Activated CD4-positive, alpha-beta T cell treated with anti-CD3 and anti-CD28 coated beads, Interleukin-2, amount 50 U/mL, for 16 hours (primary cell): ENCODE measurements at regions not wholly inside any gene's neighbourhood (a gene's known extent, or its start where the extent isn't known, plus 50 kb on each side); places are given as distances from the start of the nearest gene placed in this dataset.

Experiments
- DNase-seq: peaks from one replicate; pipeline ENCODE4 v3.0.0-alpha.2; 2020

DNA sequence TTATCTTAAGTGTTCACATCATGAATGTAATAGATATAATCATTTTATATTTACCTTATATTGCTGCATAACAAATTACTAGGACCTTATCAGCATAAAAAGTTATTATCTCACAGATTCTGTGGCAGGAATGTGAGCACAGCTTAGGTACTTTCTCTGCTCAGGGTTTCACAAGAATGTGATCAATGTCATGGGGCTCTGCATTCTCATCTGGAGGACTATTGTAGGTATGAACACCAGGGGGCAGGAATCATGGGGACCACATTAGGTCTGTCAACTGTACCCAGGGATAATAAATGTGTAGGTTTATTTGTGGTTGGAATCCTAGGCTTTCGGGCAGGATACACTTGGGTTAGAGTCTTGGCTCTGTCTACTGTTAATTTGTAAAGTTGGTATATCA is 519.2 kb downstream of the ARAP2 start:
- no peak for DNase-seq

DNA sequence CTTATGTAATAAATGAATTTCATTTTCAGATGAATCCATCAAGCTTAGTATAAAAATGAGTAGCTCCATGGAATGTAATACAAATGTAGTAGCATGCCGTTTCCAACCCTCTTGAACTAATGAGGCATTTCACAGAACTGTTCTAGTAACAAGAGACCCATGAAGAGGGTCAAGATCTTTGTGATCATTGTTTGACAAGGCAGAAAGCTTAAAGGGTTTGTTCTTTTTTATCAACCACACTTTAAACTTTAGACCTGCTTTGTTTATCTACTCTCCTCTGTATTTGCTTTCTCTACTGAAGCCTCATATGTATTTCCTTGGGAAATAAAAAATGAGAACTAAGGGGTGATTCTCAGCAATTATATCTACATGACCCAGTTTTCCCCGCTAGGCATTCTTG is 513.9 kb downstream of the ARAP2 start:
- no peak for DNase-seq

DNA sequence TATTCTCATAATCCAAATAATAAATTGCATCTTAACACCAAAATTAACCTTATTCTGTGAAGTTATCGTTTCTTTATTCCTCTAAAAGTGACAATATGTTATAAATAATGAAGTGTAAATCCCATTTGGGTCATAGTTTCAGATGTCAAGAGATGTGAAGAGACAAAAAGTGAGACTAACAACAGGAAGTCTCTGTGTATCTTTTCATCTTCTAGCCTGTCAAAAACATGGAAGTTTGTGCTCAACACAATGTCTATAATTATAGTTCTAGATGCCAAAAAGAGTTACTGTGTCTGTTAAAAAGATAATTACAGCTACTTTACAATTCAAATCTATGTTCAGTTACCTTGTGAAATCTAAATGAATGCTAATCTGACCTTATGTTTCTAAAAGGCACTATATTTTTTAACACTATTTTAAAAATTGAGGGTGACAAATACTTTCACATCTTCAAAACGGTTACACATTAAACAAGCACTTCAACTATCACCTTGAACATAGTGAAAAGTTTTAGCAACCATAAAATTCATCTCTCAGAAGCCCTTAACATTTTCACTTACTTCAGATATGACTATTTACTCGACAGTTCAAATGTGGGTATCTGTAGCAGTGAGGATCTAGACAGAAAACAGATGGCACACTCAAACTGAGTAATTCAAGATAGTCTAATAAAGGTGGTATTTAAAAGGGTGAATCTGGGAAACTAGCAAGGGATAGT is 509.8 kb downstream of the ARAP2 start:
- DNase-seq = no peak

DNA sequence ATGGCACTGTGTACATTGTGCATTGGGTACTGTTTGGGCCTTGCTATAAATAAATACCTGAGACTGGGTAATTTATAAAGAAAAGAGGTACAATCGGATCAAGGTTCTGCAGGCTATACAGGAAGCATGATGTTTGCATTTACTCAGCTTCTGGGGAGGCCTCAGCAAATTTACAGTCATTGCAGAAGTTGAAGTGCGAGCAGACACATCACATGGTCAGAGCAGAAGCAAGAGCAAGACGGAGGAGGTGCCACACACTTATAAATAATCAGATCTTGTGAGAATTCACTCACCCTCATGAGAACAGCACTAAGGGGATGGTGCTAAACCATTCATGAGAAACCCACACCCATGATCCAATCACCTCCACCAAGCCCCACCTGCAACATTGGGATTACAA is 505.0 kb downstream of the ARAP2 start:
- no peak for DNase-seq

DNA sequence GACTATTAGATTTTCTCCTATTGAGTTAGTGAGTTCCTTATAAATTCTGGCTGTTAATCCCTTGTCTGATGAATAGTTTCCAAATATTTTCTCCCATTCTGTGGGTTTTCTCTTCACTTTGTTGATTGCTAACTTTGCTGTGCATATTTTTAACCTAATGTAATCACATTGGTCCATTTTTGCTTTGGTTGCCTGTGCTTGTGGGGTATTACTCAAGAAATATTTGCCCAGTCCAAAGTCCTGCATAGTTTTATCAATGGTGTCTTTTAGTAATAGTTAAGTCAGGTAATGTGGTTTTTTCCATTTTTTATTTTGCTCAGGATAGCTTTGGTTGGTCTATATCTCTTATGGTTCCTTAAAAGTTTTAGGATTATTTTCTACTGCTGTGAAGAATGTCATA is 490.3 kb downstream of the ARAP2 start:
- DNase-seq = no peak

DNA sequence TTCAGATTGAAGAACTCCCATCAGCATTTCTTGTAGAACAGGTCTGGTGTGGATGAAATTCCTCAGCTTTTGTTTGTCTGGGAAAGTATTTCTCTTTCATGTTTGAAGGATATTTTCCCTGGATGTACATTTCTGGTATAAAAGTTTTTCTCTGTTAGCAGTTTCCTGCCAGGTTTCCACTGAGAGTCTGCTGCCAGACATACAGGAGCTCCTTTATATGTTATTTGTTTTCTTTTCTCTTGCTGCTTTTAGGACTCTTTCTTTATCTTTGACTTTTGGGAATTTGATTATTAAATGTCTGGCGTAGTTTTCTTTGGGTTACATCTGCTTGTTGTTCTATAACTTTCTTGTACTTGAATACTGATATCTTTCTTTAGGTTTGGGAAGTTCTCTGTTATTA is 486.5 kb downstream of the ARAP2 start:
- DNase-seq = no peak

DNA sequence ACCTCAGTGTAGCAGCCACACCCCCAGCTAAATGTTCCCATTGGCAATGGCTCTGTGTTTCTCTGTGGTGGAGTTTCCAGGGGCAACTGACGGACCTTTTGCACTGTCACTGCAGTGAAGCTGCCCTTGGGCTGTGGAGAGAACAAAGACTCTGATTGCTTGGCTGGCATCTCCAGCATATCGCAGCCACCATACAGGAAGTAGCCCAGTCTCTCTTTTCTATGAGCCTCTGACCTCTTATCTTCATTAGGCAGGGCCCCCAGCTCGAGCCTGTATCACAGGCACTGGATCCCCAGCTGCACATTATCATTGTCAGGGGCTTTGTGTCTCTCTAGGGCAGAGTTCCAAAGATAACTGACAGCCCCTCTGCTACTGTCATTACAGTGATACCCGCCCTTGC is 483.5 kb downstream of the ARAP2 start:
- no peak for DNase-seq

DNA sequence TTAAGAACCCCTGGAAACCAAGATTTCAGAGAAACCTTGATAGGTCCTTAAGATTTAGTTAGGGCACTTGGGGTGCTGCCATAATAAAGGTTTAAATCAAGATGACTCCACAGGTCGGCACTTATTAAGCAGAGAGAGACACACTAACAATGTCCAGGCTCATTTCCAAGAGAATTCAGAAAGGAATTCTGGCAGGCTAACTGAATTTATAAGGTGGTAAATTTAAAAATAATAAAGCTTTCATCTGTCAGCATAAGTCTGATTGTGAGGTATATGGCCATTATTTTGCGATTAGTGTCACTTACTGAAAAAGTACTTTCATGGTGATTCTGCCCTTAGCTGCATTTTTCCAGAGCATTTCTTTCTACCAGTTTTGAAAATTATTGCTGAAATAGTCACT is 472.7 kb downstream of the ARAP2 start:
- DNase-seq = no peak

DNA sequence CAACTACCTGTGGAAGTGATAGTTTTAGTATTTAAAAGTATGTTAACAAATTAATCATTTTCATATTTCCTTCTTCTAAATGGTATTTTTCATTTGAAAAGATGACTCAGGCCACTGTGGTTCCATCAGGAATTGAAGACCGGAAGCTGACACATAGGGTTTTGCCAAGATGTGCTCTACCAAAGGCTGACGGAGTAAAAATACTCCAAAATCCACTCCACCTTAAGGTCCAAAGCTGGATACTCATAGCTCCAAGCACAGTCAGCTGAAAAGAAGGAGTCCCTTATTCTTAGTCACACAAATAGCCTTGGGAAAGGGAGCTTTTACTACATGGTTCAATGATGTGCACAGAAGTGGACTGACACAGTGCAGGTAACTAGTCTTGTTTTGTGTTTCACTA is 472.0 kb downstream of the ARAP2 start:
- DNase-seq = no peak

DNA sequence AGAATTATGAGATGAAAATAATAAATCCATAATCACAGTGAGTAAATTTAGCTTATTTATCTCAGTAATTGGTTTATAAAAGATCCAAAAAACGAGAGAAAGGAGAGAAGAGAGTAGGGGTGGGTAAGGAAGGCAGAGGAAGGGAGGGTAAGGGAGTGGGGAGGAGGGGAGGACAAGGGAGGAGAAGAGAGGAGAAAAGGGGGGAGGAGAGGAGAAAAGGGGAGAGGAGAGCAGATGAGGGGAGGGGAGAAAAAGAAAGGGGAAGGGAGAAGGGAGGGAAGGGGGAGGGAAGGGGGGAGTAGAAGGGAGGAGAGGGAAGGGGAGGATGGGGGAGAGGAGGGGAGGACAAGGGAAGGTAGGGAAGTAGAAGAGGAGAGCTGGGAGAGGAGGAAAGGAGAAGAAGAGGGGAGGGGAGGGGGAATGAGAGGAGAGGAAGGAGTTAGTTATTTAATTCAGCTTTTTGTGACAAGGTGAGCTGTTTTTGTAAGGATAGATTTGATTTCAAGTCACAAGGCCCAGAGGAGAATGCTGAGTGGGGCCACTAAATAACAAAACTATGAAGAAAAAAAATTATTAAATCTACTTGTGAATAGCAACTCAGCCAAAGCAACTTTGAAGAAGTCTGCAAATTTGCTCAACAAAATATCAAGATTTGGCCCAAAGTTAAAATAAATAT is 454.3 kb downstream of the ARAP2 start:
- DNase-seq = no peak

DNA sequence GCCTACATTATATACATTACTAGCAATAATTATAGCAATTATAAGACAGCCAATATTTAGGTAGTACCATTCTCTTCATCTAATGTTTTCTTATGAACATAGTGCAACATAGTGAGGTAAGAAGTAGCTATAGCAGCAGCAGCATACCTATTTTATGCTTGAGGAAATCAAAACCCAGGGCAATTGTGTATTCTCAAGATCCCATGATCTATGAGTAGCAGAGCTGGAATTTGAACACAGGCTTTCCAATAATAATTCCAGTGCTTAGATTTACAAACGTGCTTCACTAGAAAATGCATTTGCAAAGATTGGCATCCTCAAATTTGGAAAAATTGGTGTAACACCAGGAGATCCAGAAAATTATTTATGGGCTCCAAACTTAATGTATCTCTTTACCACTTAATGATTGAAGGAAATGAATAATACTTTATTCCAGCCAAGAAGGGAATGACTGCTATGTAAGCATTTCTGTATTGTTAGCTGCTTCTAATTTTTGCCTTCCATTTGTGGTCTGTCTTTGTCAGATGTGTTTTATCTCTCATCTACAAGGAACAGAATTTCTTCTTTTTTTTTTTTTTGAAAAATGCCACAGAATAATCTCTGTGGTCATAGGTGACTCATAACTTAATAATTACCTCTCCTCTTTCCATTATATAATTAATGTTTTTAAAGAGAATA is 451.1 kb downstream of the ARAP2 start:
- no peak for DNase-seq

DNA sequence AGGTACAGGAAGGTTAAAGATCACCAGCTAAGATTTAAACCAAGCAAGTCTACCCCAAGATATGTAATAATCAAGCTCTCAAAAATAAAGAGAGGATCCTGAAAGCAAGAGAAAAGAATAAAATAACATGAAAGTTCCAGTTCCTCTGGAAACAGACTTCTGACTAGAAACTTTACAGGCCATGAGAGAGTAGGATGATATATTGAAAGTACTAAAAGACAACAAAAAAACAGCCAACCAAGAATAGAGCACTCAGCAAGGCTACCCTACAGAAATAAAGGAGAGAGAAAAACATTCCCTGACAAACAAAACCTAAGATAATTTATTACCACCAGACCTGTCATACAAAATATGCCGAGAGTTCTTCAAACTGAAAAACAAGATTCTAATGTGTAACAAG is 450.5 kb downstream of the ARAP2 start:
- no peak for DNase-seq

DNA sequence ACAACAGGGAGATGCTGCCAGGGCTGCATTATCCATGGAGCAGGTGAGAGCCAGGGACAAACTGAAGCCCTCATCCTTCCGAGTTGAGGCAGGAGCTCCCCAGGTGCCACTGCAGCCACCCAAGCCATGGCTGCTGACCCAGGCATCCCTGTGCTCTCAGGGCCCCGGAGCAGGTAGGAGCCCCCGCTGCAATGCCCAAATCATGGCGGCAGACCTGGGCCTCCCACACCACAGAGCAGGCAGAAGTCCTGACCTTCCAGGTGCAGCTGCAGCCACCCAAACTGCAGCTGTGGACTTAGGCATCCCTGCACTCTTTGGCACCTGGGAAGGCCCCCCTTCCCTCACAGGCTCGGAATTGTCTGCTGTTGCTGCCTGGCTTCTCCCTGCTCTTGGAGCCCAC is 443.6 kb downstream of the ARAP2 start:
- DNase-seq = no peak

DNA sequence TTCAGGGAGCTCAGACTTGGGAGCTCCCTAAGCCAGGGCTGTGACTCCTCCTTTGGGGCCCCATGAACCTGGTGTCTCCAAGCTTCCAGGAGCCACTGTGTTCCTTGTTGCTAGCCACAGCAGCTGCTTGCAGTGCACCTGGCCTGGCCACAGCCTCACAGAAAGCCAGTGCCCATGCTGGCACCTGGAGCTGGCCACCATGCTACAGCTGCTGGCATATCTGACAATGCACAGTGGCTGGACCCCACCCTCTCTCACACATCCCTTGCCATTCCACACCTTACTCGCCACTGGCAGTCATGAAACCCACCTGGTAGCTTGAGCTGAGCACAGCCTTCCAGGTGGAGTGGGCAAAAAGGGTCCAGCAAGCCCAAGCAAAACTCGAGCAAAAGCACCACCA is 441.7 kb downstream of the ARAP2 start:
- DNase-seq = no peak

DNA sequence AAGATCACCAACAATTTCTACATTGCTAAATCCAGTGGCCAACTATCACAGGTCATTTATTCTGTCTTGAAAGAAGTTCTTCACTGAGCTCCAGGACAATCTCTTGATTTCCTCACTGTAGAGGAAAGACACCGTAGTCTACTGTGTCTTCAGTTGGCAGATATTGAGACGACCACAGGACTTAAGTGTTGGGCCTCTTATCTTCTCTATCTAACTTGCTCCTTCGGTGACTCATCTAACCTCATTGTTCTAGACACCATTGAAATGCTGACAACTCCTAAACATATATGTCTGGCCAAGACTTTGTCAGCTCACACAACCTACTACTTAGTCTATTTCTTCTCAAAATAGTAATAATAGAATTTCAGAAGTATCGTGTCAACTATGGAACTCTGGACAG is 425.8 kb downstream of the ARAP2 start:
- no peak for DNase-seq

DNA sequence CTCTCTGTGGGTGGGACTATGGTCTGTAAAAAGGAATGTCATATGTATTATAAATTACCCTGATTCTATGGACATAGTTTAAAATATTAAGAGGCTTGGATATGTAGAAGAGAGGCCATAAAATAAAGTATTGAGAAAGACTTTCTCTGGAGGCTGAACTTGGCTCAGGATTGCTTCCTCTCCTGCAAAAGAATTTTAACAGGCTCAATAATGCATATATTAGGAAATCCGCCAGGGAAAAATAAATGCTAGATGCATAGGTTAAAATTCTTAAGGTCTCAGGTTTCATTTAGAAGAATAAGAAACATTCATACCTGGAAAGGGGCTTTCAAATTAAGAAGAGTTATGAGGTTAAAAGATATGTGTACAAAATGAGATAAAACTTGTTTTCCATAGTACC is 424.3 kb downstream of the ARAP2 start:
- no peak for DNase-seq

DNA sequence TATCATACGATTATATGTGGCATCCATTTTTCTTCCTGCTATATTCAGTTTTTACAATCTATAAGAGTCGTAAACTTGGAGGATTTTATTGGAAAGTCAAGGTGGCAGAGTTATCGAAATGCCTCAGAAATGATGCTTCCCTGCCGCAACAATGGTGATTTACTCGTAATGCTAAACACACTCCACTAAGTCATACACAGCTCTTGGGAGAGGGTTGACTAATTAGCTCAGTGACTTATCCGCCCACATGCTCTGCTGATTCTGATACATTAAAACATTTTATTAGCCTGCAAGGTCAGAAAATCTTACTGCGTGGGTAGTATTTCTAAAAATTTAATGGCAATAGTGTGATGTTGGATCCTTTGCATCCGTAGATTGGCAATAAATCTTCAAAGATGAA is 420.1 kb downstream of the ARAP2 start:
- no peak for DNase-seq

DNA sequence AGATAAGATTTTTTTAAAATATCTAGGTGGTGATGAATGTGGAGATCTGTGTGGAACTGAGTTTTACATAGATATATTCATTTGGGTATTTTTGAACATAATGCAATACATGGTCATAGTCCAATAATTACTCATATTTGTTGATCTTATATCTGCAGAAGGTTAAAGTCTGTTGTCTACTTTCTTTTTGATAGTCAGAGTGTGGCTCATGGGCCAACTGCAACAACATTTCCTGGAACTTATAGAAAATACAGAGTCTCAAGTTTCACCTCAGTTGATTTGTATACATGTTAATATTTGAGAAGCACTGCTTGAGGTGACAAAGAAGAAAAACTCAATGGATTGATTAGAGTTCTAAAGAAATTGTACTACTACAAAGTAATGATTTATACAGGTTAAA is 408.4 kb downstream of the ARAP2 start:
- no peak for DNase-seq

DNA sequence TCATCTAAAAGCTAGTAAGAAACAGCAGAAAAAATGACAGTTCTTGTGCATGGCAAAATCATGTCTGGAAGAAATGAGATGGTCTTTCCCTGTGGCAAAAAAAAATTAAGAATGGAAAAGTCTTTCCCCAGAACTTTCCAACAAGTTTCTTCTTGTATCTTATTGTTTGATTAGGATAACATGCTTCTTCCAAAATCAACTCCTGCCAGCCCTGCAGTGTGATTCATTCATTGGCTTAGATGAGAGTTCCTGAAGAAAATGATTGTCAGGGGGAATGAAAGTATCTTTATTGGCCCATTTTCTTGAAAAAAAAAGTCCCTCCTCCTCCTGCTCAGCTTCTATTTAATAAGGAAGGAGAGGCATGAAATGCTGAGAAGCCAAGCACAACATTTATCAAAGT is 407.7 kb downstream of the ARAP2 start:
- no peak for DNase-seq

DNA sequence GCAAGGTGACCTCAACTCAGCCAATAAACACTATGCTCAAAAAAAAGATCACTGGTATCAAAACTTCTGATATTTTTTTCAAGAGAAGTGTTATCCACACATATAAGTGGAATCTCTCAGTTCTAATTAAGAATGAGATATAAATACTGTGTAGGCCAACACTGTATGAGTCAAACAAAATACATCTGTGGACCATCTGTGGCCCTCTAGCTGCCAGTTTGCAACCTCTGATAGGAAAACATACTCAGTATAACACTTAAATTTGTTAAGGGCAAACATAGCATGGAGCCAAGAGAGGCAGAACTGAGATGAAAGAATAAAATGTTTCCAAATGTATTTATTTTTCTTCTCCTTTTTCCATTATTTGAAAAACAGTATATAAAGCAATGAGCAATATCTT is 377.3 kb downstream of the ARAP2 start:
- DNase-seq = no peak

DNA sequence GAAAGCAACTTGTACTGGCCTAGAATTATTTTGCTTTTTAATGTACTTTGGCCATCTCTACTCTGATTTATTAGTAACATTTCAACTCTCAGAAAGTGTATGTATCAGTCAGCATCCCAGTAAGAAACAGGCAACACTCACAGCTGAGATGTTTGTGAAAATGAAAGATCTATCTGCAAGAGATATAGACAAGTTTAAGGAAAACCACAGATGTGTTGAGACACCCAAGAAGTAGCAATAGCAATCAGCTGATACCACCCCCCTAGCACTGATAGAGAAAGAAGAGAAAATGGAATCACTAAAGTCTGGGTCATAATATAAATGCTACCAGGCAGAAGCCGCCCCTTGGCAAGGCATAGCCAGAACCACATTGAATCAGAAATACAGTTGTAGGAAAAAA is 372.0 kb downstream of the ARAP2 start:
- DNase-seq = no peak

DNA sequence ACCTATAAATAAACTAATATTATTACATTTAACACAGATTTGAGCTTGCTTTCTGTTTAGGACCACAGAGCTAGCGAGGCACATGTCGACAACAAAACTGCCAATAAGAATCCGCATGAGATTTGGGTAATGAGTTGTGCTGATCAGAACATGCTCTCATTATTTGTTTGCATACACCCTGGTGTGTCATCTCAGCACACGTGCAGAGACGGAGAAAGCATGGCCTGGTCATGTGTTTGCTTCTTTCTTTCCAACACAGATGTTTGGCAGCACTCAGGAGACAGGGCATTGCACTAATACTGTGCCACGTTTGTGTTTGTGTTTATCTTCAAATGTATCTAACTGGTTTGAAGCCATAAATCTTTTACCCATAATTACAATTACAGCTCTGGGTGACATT is 364.8 kb downstream of the ARAP2 start:
- no peak for DNase-seq

DNA sequence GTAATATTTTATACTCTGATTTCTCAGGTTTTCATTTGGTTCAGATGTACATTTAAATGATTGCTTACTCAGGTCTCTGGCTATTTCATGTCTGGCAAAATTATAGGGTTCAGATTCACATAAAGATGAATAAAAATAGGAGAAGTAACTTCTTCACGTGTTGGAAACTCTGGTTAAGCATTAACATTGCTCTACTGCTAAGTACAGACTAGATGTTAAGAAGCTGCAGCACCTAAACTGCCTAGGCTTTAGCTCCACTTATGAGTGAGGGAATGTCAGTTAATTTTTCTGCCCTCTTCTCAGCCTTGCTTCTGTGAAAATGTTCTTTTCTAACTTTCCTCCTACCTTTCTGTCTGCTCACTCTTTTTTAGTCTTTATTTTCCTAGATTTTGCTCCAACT is 361.2 kb downstream of the ARAP2 start:
- DNase-seq = no peak

DNA sequence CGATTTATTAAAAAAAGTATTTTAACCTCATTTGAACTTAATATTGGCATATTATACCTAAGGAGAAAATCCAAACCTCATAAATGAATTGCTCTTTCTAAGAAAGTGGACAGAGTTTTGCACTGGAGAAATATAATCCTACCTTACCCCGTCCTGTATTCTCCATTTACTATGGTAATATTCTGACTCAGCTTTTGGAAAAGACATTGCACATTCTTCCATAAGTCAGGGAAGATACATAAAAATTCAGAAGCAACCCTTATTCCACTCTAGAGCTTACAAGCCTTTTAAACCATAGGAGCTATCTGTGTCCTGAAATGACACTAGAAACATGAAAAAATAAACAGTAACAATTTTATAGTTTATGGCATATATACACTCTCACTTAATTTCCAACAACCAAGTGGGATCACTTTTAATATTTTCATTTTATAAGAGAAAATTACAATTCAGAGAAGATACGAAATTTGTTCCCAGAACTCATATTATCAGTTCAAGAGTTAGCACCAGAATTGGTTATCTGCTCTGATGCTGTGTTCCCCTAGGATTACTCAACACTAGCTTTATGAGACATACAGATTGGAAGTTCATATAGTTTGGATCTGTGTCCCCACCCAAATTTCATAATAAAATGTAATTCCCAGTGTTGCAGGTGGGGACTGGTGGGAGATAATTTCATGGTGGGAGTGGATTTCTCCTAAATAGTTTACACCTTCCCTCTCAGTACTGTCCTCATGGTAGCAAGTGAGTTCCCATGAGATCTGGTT is 359.4 kb downstream of the ARAP2 start:
- DNase-seq = no peak
